Esophagus muscularis mucosa (tissue), 4 donors: ENCODE measurements at regions not wholly inside any gene's neighbourhood (a gene's known extent, or its start where the extent isn't known, plus 50 kb on each side); places are given as distances from the start of the nearest gene placed in this dataset.

Experiments used
- DNase-seq: peaks from one replicate; pipeline ENCODE4 v3.0.0-alpha.2; 2017; ENCODE audit errors: extremely low spot score
- H3K27ac ChIP-seq, 4 donors: fragments of 200-600 bp; sonication (generic); replicated peaks in 1 of 4; 1 replicate in 3 of 4; 2 replicates in 1 of 4; pipeline ENCODE4 v1.5.1; 2016 to 2019; ENCODE audit warnings: mild to moderate bottlenecking in 1 of 4
- H3K27me3 ChIP-seq, 4 donors: fragments of 200-600 bp; sonication (generic); one replicate each; pipeline versions ENCODE4 v1.5.1 to v1.6.0; 2016 to 2019
- H3K36me3 ChIP-seq, 4 donors: fragments of 200-600 bp; sonication (generic); one replicate each; pipeline ENCODE4 v1.5.1; 2016 to 2019
- H3K4me1 ChIP-seq, 4 donors: fragments of 200-600 bp; sonication (generic); one replicate each; pipeline ENCODE4 v1.5.1; 2016 to 2019
- H3K4me3 ChIP-seq, 4 donors: fragments of 200-600 bp; sonication (generic); 1 replicate in 2 of 4; 2 replicates in 2 of 4; pipeline ENCODE4 v1.5.1; 2016 to 2019; ENCODE audit warnings: mild to moderate bottlenecking in 4 of 4, moderate library complexity in 1 of 4
- H3K9me3 ChIP-seq, 4 donors: fragments of 200-600 bp; sonication (generic); 1 replicate in 3 of 4; 2 replicates in 1 of 4; pipeline ENCODE4 v1.5.1; 2016 to 2019
- EP300 ChIP-seq: sonication (generic); formaldehyde crosslinking; IDR thresholded peaks from one replicate; pipeline ENCODE4 v1.6.1; 2017; ENCODE audit warnings: antibody characterized with exemption
- POLR2A ChIP-seq: fragments of 450-650 bp; IDR thresholded peaks from one replicate; pipeline ENCODE4 v1.6.1; 2017; ENCODE audit warnings: antibody characterized with exemption, moderate library complexity, mild to moderate bottlenecking, low read depth
- POLR2AphosphoS5 ChIP-seq, 2 donors: sonication (generic); formaldehyde crosslinking; IDR thresholded peaks; one replicate each; pipeline ENCODE4 v1.6.1; 2017; ENCODE audit warnings: antibody characterized with exemption in 2 of 2
- WGBS: methylation state at CpG from one replicate; pipeline ENCODE4 v1.1.5; 2018; 5-methylcytosine and 5-hydroxymethylcytosine counted together
- intact Hi-C: fragments of 100-400 bp; cut with DNase I; formaldehyde crosslinking; loops from one replicate; pipeline ENCODE4 v1.15.1; 2023
- TF ChIP-seq, protein P1 (sequence below), 3 experiments: fragments of 200-600 bp in 2 of 3; fragments of 450-650 bp in 1 of 3; sonication (generic) in 2 of 3; IDR thresholded peaks; one replicate each; pipeline ENCODE4 v1.5.1; 2017 to 2019; ENCODE audit warnings: antibody characterized with exemption in 3 of 3, mild to moderate bottlenecking in 2 of 3, moderate library complexity in 1 of 3

DNA sequence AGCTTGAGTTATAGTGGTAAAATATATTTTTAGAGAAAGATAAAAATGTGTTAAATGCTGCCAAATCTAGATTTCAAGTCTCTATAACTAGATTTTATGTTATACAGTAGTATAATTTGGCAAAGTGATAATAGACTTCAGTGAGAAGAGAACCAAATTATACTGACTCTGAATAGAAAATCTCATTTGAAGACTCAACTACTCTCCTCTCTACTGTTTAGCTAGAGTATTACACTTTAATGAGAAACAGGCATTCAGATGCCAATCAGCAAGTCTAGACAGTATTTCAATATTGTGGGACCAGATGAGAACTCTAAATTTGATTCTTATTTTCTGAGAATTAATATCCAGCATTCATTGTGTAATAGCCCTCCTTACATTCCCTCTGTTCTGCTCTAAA is 311.2 kb downstream of the SLITRK5 start:
- no peaks in the 10 kb centered on the region for H3K9me3 ChIP-seq
- TF ChIP-seq, protein P1, sequence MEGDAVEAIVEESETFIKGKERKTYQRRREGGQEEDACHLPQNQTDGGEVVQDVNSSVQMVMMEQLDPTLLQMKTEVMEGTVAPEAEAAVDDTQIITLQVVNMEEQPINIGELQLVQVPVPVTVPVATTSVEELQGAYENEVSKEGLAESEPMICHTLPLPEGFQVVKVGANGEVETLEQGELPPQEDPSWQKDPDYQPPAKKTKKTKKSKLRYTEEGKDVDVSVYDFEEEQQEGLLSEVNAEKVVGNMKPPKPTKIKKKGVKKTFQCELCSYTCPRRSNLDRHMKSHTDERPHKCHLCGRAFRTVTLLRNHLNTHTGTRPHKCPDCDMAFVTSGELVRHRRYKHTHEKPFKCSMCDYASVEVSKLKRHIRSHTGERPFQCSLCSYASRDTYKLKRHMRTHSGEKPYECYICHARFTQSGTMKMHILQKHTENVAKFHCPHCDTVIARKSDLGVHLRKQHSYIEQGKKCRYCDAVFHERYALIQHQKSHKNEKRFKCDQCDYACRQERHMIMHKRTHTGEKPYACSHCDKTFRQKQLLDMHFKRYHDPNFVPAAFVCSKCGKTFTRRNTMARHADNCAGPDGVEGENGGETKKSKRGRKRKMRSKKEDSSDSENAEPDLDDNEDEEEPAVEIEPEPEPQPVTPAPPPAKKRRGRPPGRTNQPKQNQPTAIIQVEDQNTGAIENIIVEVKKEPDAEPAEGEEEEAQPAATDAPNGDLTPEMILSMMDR (IDR thresholded peaks at IDR 0.05): no peak
- TF ChIP-seq POLR2AphosphoS5 (IDR thresholded peaks at IDR 0.05) (no peak), EP300 (no peak), POLR2A (no peak)
- H3K27ac ChIP-seq: no peak overlapping the region
- no peak for DNase-seq
- no peak overlapping the region for H3K4me3 ChIP-seq
- H3K4me1 ChIP-seq: no peaks in the 10 kb centered on the region
- no peaks in the 10 kb centered on the region for H3K27me3 ChIP-seq
- H3K36me3 ChIP-seq: no peaks in the 10 kb centered on the region
- intact Hi-C loops: no loop called here

DNA sequence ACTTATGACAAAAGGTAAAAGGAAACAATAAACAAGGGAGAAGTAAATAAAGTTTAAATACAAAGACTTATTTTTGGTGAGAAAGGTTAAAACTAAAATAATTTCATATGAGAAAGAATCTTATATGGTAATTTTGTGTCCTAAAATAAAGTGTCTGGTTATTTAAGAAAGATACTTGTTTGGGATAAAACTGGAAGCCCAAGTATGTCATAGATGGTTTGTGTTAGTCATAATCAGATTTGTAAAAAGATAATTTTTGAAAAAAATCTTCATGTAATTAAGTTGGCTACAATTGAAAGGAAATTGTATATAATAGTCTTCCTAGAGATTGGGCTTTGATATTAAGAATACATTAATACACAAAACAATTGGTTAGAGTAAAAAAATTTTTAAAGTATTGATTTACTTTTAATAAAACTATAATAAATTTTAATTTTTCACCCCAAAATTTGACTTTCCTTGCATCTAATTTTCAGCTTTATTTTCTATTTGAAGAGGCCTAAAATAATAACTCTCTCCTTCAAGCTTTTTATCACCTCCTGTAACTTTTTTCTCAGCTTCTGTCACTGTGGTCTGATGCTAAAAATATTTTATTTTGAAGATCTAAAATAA is 315.6 kb downstream of the SLITRK5 start:
- DNase-seq: no peak
- TF ChIP-seq EP300 (no peak), POLR2AphosphoS5 (IDR thresholded peaks at IDR 0.05) (no peak), POLR2A (no peak)
- TF ChIP-seq, protein P1 (IDR thresholded peaks at IDR 0.05): no peak
- Histone ChIP-seq H3K36me3 (no peaks in the 10 kb centered on the region), H3K27me3 (no peaks in the 10 kb centered on the region), H3K27ac (no peak overlapping the region), H3K4me3 (no peak overlapping the region), H3K4me1 (no peaks in the 10 kb centered on the region), H3K9me3 (no peaks in the 10 kb centered on the region)
- intact Hi-C loops: no loop called here

DNA sequence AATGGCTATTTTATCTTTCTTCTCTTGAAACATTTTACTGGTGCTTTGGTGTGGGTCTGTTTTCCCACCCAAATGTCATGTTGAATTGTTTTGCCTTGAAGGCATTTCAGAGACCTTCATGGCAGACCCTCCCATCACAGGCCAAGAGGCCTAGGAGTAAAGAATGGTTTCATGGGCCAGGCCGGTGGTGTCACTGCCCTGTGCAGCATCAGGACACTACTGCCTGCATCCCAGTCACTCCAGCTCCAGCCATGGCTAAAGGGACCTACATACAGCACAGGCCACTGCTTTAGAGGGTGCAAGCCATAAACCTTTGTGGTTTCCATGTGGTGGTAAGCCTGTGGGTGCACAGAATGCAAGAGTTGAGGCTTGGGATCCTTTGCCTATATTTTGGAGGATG is 326.9 kb downstream of the SLITRK5 start:
- 100% methylated on average over 1 of the region's 1 CpG for WGBS
- intact Hi-C loops: no loop called here
- Histone ChIP-seq H3K4me3 (no peak overlapping the region), H3K9me3 (no peaks in the 10 kb centered on the region), H3K4me1 (peaks cover 0 to 11% (median 3%) of the 10 kb centered on the region in 4 donors), H3K36me3 (no peaks in the 10 kb centered on the region), H3K27ac (no peak overlapping the region), H3K27me3 (no peaks in the 10 kb centered on the region)
- DNase-seq: no peak
- TF ChIP-seq, protein P1 (IDR thresholded peaks at IDR 0.05): no peak
- TF ChIP-seq EP300 (no peak), POLR2AphosphoS5 (IDR thresholded peaks at IDR 0.05) (no peak), POLR2A (no peak)

DNA sequence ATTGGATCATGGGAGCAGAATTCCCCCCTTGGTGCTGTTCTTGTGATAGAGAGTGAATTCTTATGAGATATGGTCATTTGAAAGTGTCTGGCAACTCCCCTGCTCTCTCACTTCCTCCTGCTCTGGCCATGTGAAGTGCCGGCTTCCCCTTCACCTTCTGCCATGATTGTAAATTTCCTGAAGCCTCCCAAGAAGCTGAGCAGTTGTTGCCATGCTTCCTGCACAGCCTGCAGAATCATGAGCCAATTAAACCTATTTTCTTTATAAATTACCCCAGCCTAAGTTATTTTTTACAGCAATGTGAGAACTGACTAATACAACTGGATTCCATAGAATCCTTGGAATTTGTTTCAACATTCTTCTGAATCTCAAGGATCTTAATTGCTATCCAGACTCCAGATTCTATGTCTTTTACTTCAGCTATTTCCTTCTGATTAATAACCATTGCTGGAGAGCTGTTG is 328.1 kb downstream of the SLITRK5 start:
- no peak for DNase-seq
- 56% methylated on average over 1 of the region's 1 CpG for WGBS
- H3K9me3 ChIP-seq: no peaks in the 10 kb centered on the region
- H3K36me3 ChIP-seq: no peaks in the 10 kb centered on the region
- intact Hi-C loops: no loop called here
- no peaks in the 10 kb centered on the region for H3K27me3 ChIP-seq
- no peak overlapping the region for H3K4me3 ChIP-seq
- TF ChIP-seq EP300 (no peak), POLR2A (no peak), POLR2AphosphoS5 (IDR thresholded peaks at IDR 0.05) (no peak)
- TF ChIP-seq, protein P1 (IDR thresholded peaks at IDR 0.05): no peak
- no peak overlapping the region for H3K27ac ChIP-seq
- peaks cover 0 to 11% (median 3%) of the 10 kb centered on the region in 4 donors for H3K4me1 ChIP-seq

- Histone ChIP-seq H3K27ac (no peak overlapping the region), H3K4me1 (peaks cover 0 to 11% (median 3%) of the 10 kb centered on the region in 4 donors), H3K9me3 (no peaks in the 10 kb centered on the region), H3K36me3 (no peaks in the 10 kb centered on the region), H3K27me3 (no peaks in the 10 kb centered on the region), H3K4me3 (no peak overlapping the region)
- intact Hi-C loops: no loop called here
- no peak for DNase-seq
- TF ChIP-seq EP300: no peak
- no peak for TF ChIP-seq POLR2AphosphoS5 (IDR thresholded peaks at IDR 0.05)
- no peak for TF ChIP-seq POLR2A
- TF ChIP-seq, protein P1 (IDR thresholded peaks at IDR 0.05): no peak
- 94% methylated on average over 1 of the region's 1 CpG for WGBS
Observed at GRCh38 chr13:87999788-88000187, 328.6 kb downstream of the SLITRK5 start.
